A549 (cell line): ENCODE measurements at regions not wholly inside any gene's neighbourhood (a gene's known extent, or its start where the extent isn't known, plus 50 kb on each side); places are given as distances from the start of the nearest gene placed in this dataset.

ENCODE experiments used
- ATAC-seq, 2 experiments: fragments of 200-7000 bp in 1 of 2; fragments of >200 bp in 1 of 2; cut with Nextera tagmentation in 1 of 2; cut with Tn5 transposase in 1 of 2; 3 replicates each; pipeline versions ENCODE4 v1.8.0 to v1.9.1; 2018 to 2020; ENCODE audit warnings: mild to moderate bottlenecking in 1 of 2, moderate library complexity in 1 of 2
- CTCF ChIA-PET: fragments of 300-600 bp; sonication (Branson Sonifier 250); formaldehyde crosslinking; extraction: SDS; loops from one replicate; lab custom pipeline; 2021; ENCODE audit warnings: antibody characterized with exemption, inconsistent platforms; lab: Yijun Ruan, JAX
- POLR2A ChIA-PET: fragments of 350-600 bp; formaldehyde crosslinking; extraction: SDS; loops from one replicate; lab custom pipeline; 2021; ENCODE audit warnings: antibody characterized with exemption, inconsistent platforms; lab: Yijun Ruan, JAX
- DNase-seq, 2 experiments: peaks; one replicate each; pipeline versions ENCODE4 v3.0.0 to v3.0.0-alpha.2; 2011 to 2016; ENCODE audit warnings: low read depth in 1 of 2, low spot score in 1 of 2
- FAIRE-seq: peaks from 2 replicates; lab custom pipeline; 2011; peaks lifted over from hg19 to GRCh38; lab: Jason Lieb, UNC
- H3K27ac ChIP-seq, 2 experiments: fragments of >200 bp; sonication (Bioruptor Twin); formaldehyde crosslinking; 3 replicates each; pipeline ENCODE4 v1.5.1; 2016 to 2017
- H3K4me1 ChIP-seq: fragments of >200 bp; sonication (Bioruptor Twin); formaldehyde crosslinking; 3 replicates; pipeline ENCODE4 v1.6.1; 2016
- H3K4me2 ChIP-seq: fragments of >200 bp; sonication (Bioruptor Twin); formaldehyde crosslinking; 3 replicates; pipeline ENCODE4 v1.6.1; 2016
- H3K4me3 ChIP-seq: fragments of >200 bp; sonication (Bioruptor Twin); formaldehyde crosslinking; 3 replicates; pipeline ENCODE4 v1.5.1; 2016
- H3K9me3 ChIP-seq: fragments of >200 bp; sonication (Bioruptor Twin); formaldehyde crosslinking; 3 replicates; pipeline ENCODE4 v1.6.1; 2016
- CBX8 ChIP-seq: fragments of 200-600 bp; sonication (generic); IDR thresholded peaks from 2 replicates; pipeline ENCODE4 v1.6.1; 2016
- CEBPB ChIP-seq, 2 experiments: fragments of >200 bp in 1 of 2; sonication (Bioruptor Twin) in 1 of 2; formaldehyde crosslinking in 1 of 2; IDR thresholded peaks; 2 replicates each; pipeline ENCODE4 v1.6.1; 2012 to 2016
- EHF ChIP-seq: fragments of 250-450 bp; sonication (Bioruptor Pico); IDR thresholded peaks from 2 replicates; pipeline ENCODE4 v1.5.0; 2020; ENCODE audit warnings: mild to moderate bottlenecking
- ESRRA ChIP-seq: fragments of 150-350 bp; IDR thresholded peaks from 2 replicates; pipeline ENCODE4 v1.6.1; 2014; ENCODE audit warnings: mild to moderate bottlenecking, low read length, borderline replicate concordance
- HDAC2 ChIP-seq: fragments of 200-600 bp; sonication (generic); IDR thresholded peaks from 2 replicates; pipeline ENCODE4 v1.6.1; 2016
- HOXB13 ChIP-seq: fragments of 250-450 bp; sonication (Bioruptor Pico); IDR thresholded peaks from 2 replicates; pipeline ENCODE4 v1.5.0; 2020; ENCODE audit warnings: low read depth, mild to moderate bottlenecking, moderate library complexity
- HOXB5 ChIP-seq: fragments of 250-450 bp; sonication (Bioruptor Pico); IDR thresholded peaks from 2 replicates; pipeline ENCODE4 v1.5.0; 2020; ENCODE audit warnings: mild to moderate bottlenecking, moderate library complexity
- JUNB ChIP-seq: fragments of >200 bp; sonication (Bioruptor Twin); formaldehyde crosslinking; IDR thresholded peaks from 2 replicates; pipeline ENCODE4 v1.6.1; 2016
- KDM5A ChIP-seq: fragments of 200-600 bp; sonication (generic); IDR thresholded peaks from 2 replicates; pipeline ENCODE4 v1.6.1; 2016; ENCODE audit warnings: antibody characterized with exemption, mild to moderate bottlenecking
- MAZ ChIP-seq: fragments of 150-350 bp; IDR thresholded peaks from 2 replicates; pipeline ENCODE4 v1.6.1; 2014; ENCODE audit warnings: antibody characterized with exemption, low read depth, low read length, borderline replicate concordance
- NFE2L2 ChIP-seq: fragments of 150-350 bp; conservative IDR thresholded peaks from 2 replicates; pipeline ENCODE4 v1.6.1; 2014; ENCODE audit warnings: low read length
- NR3C1 ChIP-seq: fragments of >200 bp; sonication (Bioruptor Twin); formaldehyde crosslinking; IDR thresholded peaks from 3 replicates; pipeline ENCODE4 v1.6.1; 2017
- RCOR1 ChIP-seq: fragments of 150-350 bp; IDR thresholded peaks from 2 replicates; pipeline ENCODE4 v1.6.1; 2014; ENCODE audit warnings: antibody characterized with exemption, low read length, low read depth
- TFCP2L1 ChIP-seq: fragments of 250-450 bp; sonication (Bioruptor Pico); IDR thresholded peaks from 2 replicates; pipeline ENCODE4 v1.5.0; 2021; ENCODE audit warnings: mild to moderate bottlenecking
- TP53 ChIP-seq: fragments of 250-450 bp; sonication (Bioruptor Pico); IDR thresholded peaks from 2 replicates; pipeline ENCODE4 v1.5.0; 2021; ENCODE audit warnings: mild to moderate bottlenecking, moderate library complexity
- ZFP36 ChIP-seq: fragments of 450-650 bp; IDR thresholded peaks from 2 replicates; pipeline ENCODE4 v1.6.1; 2014; ENCODE audit warnings: borderline replicate concordance; ENCODE audit not compliant: partially characterized antibody
- ZNF302 ChIP-seq: fragments of 250-450 bp; sonication (Bioruptor Pico); IDR thresholded peaks from 2 replicates; pipeline ENCODE4 v1.9.0; 2021; ENCODE audit warnings: inconsistent platforms, mild to moderate bottlenecking, moderate library complexity
- ZSCAN20 ChIP-seq: fragments of 250-450 bp; sonication (Bioruptor Pico); IDR thresholded peaks from 2 replicates; pipeline ENCODE4 v1.8.0; 2022; ENCODE audit warnings: mild to moderate bottlenecking, moderate library complexity
- WGBS: methylation state at CpG from one replicate; pipeline ENCODE4 v1.1.6; 2017; ENCODE audit errors: missing lambda C conversion rate; 5-methylcytosine and 5-hydroxymethylcytosine counted together
- TF ChIP-seq, protein P1 (sequence below): IDR thresholded peaks from 2 replicates; pipeline ENCODE4 v1.6.1; 2012
- TF ChIP-seq, protein P2 (sequence below): fragments of 200-600 bp; sonication (generic); IDR thresholded peaks from 2 replicates; pipeline ENCODE4 v1.6.1; 2016; ENCODE audit warnings: antibody characterized with exemption, mild to moderate bottlenecking, moderate library complexity

- no peak for TF ChIP-seq MAZ
- DNase-seq (no peak), ATAC-seq (no peak), FAIRE-seq (no peak)
- Histone ChIP-seq H3K4me3 (no peak overlapping the region), H3K27ac (no peak overlapping the region), H3K9me3 (no peaks in the 10 kb centered on the region), H3K4me2 (no peak overlapping the region), H3K4me1 (no peaks in the 10 kb centered on the region)
- no CpG with 5 or more reads among the region's 4 CpGs for WGBS
- CTCF ChIA-PET = no interaction called here
- POLR2A ChIA-PET = no interaction called here
Measured at GRCh38 chr4:151842430-151843079, 81.7 kb upstream of the GATB start.

DNA sequence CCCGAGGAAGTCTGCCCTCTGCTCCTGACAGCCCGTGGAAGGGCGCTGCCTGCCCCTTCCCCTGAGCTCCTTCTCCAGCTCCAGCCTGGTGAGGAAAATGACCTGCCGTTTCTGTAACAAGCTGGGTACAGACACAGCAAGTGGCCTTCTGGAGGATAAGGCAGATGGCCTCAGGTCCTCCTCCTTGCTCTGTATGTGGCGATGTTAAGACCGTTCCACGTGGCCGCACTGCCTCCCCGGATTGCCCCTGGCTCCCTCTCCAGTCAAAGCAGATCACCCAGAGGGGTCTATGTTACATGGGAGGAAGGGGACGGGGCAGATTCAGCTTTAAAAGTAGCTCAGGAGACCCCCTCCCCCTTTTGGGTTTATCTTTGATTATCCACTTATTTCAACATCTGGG, 80.3 kb upstream of the GATB start:
- no peak for ATAC-seq
- no peak for DNase-seq
- Histone ChIP-seq H3K4me2 (no peak overlapping the region), H3K27ac (no peak overlapping the region), H3K4me1 (no peaks in the 10 kb centered on the region), H3K4me3 (no peak overlapping the region), H3K9me3 (no peaks in the 10 kb centered on the region)
- POLR2A ChIA-PET = no interaction called here
- TF ChIP-seq HOXB13 (no peak), JUNB (no peak), RCOR1 (no peak), NFE2L2 (no peak), TP53 (CRISPR knock-in tag) (no peak), EHF (CRISPR knock-in tag) (no peak), ZSCAN20 (no peak), KDM5A (no peak), CBX8 (no peak), TFCP2L1 (CRISPR knock-in tag) (no peak), ZNF302 (CRISPR knock-in tag) (no peak), HOXB5 (CRISPR knock-in tag) (no peak), HDAC2 (no peak), ESRRA (no peak), NR3C1 (no peak), ZFP36 (no peak)
- TF ChIP-seq, protein P1, sequence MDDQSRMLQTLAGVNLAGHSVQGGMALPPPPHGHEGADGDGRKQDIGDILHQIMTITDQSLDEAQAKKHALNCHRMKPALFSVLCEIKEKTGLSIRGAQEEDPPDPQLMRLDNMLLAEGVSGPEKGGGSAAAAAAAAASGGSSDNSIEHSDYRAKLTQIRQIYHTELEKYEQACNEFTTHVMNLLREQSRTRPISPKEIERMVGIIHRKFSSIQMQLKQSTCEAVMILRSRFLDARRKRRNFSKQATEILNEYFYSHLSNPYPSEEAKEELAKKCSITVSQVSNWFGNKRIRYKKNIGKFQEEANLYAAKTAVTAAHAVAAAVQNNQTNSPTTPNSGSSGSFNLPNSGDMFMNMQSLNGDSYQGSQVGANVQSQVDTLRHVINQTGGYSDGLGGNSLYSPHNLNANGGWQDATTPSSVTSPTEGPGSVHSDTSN = no peak
- 38% methylated on average over 10 of the region's 10 CpGs for WGBS
- no peak for FAIRE-seq
- CTCF ChIA-PET = no interaction called here

- POLR2A ChIA-PET = no interaction called here
- DNase-seq = no peak
Measured at GRCh38 chr4:151835467-151835866, 74.7 kb upstream of the GATB start.

More at GRCh38 chr4:151835467-151835866, 74.7 kb upstream of the GATB start:
- TF ChIP-seq RCOR1 = no peak
- TF ChIP-seq CEBPB (IDR thresholded peaks at IDR 0.05) = no peak
- TF ChIP-seq, protein P2, sequence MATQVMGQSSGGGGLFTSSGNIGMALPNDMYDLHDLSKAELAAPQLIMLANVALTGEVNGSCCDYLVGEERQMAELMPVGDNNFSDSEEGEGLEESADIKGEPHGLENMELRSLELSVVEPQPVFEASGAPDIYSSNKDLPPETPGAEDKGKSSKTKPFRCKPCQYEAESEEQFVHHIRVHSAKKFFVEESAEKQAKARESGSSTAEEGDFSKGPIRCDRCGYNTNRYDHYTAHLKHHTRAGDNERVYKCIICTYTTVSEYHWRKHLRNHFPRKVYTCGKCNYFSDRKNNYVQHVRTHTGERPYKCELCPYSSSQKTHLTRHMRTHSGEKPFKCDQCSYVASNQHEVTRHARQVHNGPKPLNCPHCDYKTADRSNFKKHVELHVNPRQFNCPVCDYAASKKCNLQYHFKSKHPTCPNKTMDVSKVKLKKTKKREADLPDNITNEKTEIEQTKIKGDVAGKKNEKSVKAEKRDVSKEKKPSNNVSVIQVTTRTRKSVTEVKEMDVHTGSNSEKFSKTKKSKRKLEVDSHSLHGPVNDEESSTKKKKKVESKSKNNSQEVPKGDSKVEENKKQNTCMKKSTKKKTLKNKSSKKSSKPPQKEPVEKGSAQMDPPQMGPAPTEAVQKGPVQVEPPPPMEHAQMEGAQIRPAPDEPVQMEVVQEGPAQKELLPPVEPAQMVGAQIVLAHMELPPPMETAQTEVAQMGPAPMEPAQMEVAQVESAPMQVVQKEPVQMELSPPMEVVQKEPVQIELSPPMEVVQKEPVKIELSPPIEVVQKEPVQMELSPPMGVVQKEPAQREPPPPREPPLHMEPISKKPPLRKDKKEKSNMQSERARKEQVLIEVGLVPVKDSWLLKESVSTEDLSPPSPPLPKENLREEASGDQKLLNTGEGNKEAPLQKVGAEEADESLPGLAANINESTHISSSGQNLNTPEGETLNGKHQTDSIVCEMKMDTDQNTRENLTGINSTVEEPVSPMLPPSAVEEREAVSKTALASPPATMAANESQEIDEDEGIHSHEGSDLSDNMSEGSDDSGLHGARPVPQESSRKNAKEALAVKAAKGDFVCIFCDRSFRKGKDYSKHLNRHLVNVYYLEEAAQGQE = no peak
- no peak overlapping the region for H3K4me3 ChIP-seq
- H3K9me3 ChIP-seq = no peaks in the 10 kb centered on the region
- no peak for ATAC-seq
- CTCF ChIA-PET = no interaction called here
- H3K4me2 ChIP-seq = no peak overlapping the region
- no peak for FAIRE-seq
- 0% methylated on average over 2 of the region's 2 CpGs for WGBS
- no peak overlapping the region for H3K27ac ChIP-seq
- no peaks in the 10 kb centered on the region for H3K4me1 ChIP-seq
